H9 (cell line): ENCODE measurements at regions not wholly inside any gene's neighbourhood (a gene's known extent, or its start where the extent isn't known, plus 50 kb on each side); places are given as distances from the start of the nearest gene placed in this dataset.

ENCODE experiments used
- DNase-seq: peaks from one replicate; pipeline ENCODE4 v3.0.0-alpha.2; 2017
- H2AFZ ChIP-seq: one replicate; pipeline ENCODE4 v1.6.1; 2013; ENCODE audit warnings: mild to moderate bottlenecking, low read length, control low read depth, moderate library complexity
- H2AK5ac ChIP-seq: 2 replicates; pipeline ENCODE4 v1.6.1; 2013; ENCODE audit warnings: low read length, control low read depth, mixed read lengths; ENCODE audit not compliant: insufficient read length
- H2BK120ac ChIP-seq: one replicate; pipeline ENCODE4 v1.6.1; 2013; ENCODE audit warnings: low read depth, mild to moderate bottlenecking, low read length, control low read depth, inconsistent platforms; ENCODE audit not compliant: poor library complexity, severe bottlenecking
- H2BK12ac ChIP-seq: 2 replicates; pipeline ENCODE4 v1.6.1; 2013; ENCODE audit warnings: low read length, control low read depth, mixed read lengths, low read depth; ENCODE audit not compliant: insufficient read length
- H2BK15ac ChIP-seq: 2 replicates; pipeline ENCODE4 v1.6.1; 2013; ENCODE audit warnings: low read depth, low read length, control low read depth
- H2BK20ac ChIP-seq: one replicate; pipeline ENCODE4 v1.6.1; 2013; ENCODE audit warnings: low read depth, mild to moderate bottlenecking, low read length, control low read depth, inconsistent platforms; ENCODE audit not compliant: poor library complexity, severe bottlenecking
- H2BK5ac ChIP-seq: 2 replicates; pipeline ENCODE4 v1.6.1; 2013; ENCODE audit warnings: low read length, control low read depth, mixed read lengths; ENCODE audit not compliant: insufficient read length
- H3K14ac ChIP-seq: 2 replicates; pipeline ENCODE4 v1.6.1; 2013; ENCODE audit warnings: low read length, control low read depth; ENCODE audit not compliant: insufficient read depth
- H3K18ac ChIP-seq: 2 replicates; pipeline ENCODE4 v1.6.1; 2013; ENCODE audit warnings: low read depth, mild to moderate bottlenecking, mixed read lengths, low read length, control low read depth; ENCODE audit not compliant: insufficient read length
- H3K23ac ChIP-seq: 2 replicates; pipeline ENCODE4 v1.6.1; 2013; ENCODE audit warnings: low read length, control low read depth, mixed read lengths, low read depth; ENCODE audit not compliant: insufficient read length
- H3K23me2 ChIP-seq: 2 replicates; pipeline ENCODE4 v1.6.1; 2013; ENCODE audit warnings: low read depth, mild to moderate bottlenecking, mixed read lengths, low read length, control low read depth; ENCODE audit not compliant: insufficient read length, poor library complexity, severe bottlenecking
- H3K27ac ChIP-seq: 2 replicates; pipeline ENCODE4 v1.5.1; 2013; ENCODE audit warnings: low read length, control low read depth, mixed read lengths, low read depth; ENCODE audit not compliant: insufficient read length
- H3K27me3 ChIP-seq: 2 replicates; pipeline ENCODE4 v1.6.1; 2013; ENCODE audit warnings: low read length, control low read depth, inconsistent platforms; ENCODE audit not compliant: insufficient read depth
- H3K4ac ChIP-seq: 2 replicates; pipeline ENCODE4 v1.6.1; 2013; ENCODE audit warnings: low read depth, mild to moderate bottlenecking, control low read depth, inconsistent platforms, low read length, moderate library complexity
- H3K4me1 ChIP-seq: 2 replicates; pipeline ENCODE4 v1.6.1; 2013; ENCODE audit warnings: low read length, control low read depth, inconsistent platforms; ENCODE audit not compliant: insufficient read depth
- H3K4me2 ChIP-seq: 2 replicates; pipeline ENCODE4 v1.6.1; 2013; ENCODE audit warnings: low read length, control low read depth, mixed read lengths; ENCODE audit not compliant: insufficient read length, insufficient read depth
- H3K56ac ChIP-seq: 2 replicates; pipeline ENCODE4 v1.6.1; 2013; ENCODE audit warnings: low read depth, mild to moderate bottlenecking, mixed read lengths, low read length, control low read depth; ENCODE audit not compliant: insufficient read length
- H3K79me1 ChIP-seq: 2 replicates; pipeline ENCODE4 v1.6.1; 2013; ENCODE audit warnings: low read depth, mild to moderate bottlenecking, moderate library complexity, low read length, control low read depth, inconsistent platforms; ENCODE audit not compliant: insufficient read depth, poor library complexity, severe bottlenecking
- H3K79me2 ChIP-seq: 2 replicates; pipeline ENCODE4 v1.6.1; 2013; ENCODE audit warnings: low read length, control low read depth, inconsistent platforms; ENCODE audit not compliant: insufficient read depth
- H3K9ac ChIP-seq: 2 replicates; pipeline ENCODE4 v1.6.1; 2013; ENCODE audit warnings: low read length, control low read depth, mixed read lengths; ENCODE audit not compliant: insufficient read length; ENCODE audit errors: extremely low read depth
- H3K9me3 ChIP-seq: one replicate; pipeline ENCODE4 v1.6.1; 2013; ENCODE audit warnings: low read depth, low read length, inconsistent platforms; ENCODE audit not compliant: control insufficient read depth
- H3T11ph ChIP-seq: one replicate; pipeline ENCODE4 v1.6.1; 2013; ENCODE audit warnings: mild to moderate bottlenecking, low read length, control low read depth, inconsistent platforms
- H4K20me1 ChIP-seq: one replicate; pipeline ENCODE4 v1.6.1; 2013; ENCODE audit not compliant: control insufficient read depth, insufficient read length, insufficient read depth
- H4K5ac ChIP-seq: 2 replicates; pipeline ENCODE4 v1.6.1; 2013; ENCODE audit warnings: low read depth, mild to moderate bottlenecking, mixed read lengths, low read length, control low read depth; ENCODE audit not compliant: insufficient read length
- H4K8ac ChIP-seq: replicated peaks from 2 replicates; pipeline ENCODE4 v1.6.1; 2013; ENCODE audit warnings: low read length, control low read depth, mixed read lengths, low read depth; ENCODE audit not compliant: insufficient read length
- H4K91ac ChIP-seq: 2 replicates; pipeline ENCODE4 v1.6.1; 2013; ENCODE audit warnings: low read depth, mild to moderate bottlenecking, moderate library complexity, mixed read lengths, low read length, control low read depth; ENCODE audit not compliant: insufficient read length
- H3K27ac Mint-ChIP-seq, 3 experiments: 2 replicates in 2 of 3; 3 replicates in 1 of 3; pipeline ENCODE4 v1.8.0; 2020 to 2021; ENCODE audit warnings: mixed read lengths in 3 of 3, mild to moderate bottlenecking in 1 of 3, moderate library complexity in 1 of 3
- H3K27me3 Mint-ChIP-seq: 2 replicates; pipeline ENCODE4 v1.8.0; 2021; ENCODE audit warnings: low read depth, mild to moderate bottlenecking, moderate library complexity, mixed read lengths
- H3K36me3 Mint-ChIP-seq, 3 experiments: 2 replicates in 2 of 3; 3 replicates in 1 of 3; pipeline ENCODE4 v1.8.0; 2020 to 2021; ENCODE audit warnings: low read depth in 3 of 3, mixed read lengths in 3 of 3; ENCODE audit not compliant: insufficient read depth in 1 of 3
- H3K4me1 Mint-ChIP-seq, 2 experiments: 2 replicates each; pipeline ENCODE4 v1.8.0; 2020; ENCODE audit warnings: mixed read lengths in 2 of 2
- H3K4me3 Mint-ChIP-seq, 2 experiments: 2 replicates in 1 of 2; 3 replicates in 1 of 2; pipeline ENCODE4 v1.8.0; 2020 to 2021; ENCODE audit warnings: mild to moderate bottlenecking in 2 of 2, mixed read lengths in 2 of 2, moderate library complexity in 1 of 2
- H3K9me3 Mint-ChIP-seq, 2 experiments: 2 replicates in 1 of 2; 3 replicates in 1 of 2; pipeline ENCODE4 v1.8.0; 2020; ENCODE audit warnings: mild to moderate bottlenecking in 2 of 2, mixed read lengths in 2 of 2, moderate library complexity in 1 of 2
- TF ChIP-seq, protein P1 (sequence below): fragments of 200-600 bp; sonication (generic); conservative IDR thresholded peaks from 3 replicates; pipeline ENCODE4 v1.8.0; 2021; ENCODE audit warnings: antibody characterized with exemption, mild to moderate bottlenecking

DNA sequence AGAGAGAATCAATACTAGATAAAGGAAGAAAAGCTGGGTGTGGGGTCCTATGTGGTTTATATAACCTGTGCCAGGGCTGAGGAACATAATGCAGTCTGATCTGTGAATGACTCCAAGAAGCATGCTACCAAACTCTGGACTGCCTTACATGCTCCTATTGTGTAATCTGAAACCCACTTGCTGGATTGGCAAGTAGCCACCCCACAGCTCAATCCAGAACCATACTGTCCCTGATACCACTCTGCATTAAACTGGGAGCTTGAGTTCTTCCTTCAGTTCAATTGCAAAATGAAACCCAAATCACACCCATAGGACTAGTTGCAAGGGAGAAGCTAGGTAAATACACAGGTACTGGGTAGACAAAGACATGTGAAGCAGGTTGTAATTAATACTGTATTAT is 115.4 kb upstream of the NEGR1 start:
- H3K18ac ChIP-seq: no peak overlapping the region
- H3K4me3 Mint-ChIP-seq: no peak overlapping the region
- DNase-seq: no peak
- H3K4ac ChIP-seq: no peak overlapping the region
- no peak overlapping the region for H3K27ac ChIP-seq
- no peak overlapping the region for H4K91ac ChIP-seq
- no peaks in the 10 kb centered on the region for H3K4me1 ChIP-seq
- no peak overlapping the region for H3K56ac ChIP-seq
- no peak overlapping the region for H2BK5ac ChIP-seq
- H3K27me3 Mint-ChIP-seq: no peaks in the 10 kb centered on the region
- no peak overlapping the region for H2BK15ac ChIP-seq
- H3K79me1 ChIP-seq: no peaks in the 10 kb centered on the region
- H3K27me3 ChIP-seq: no peaks in the 10 kb centered on the region
- H3K9me3 ChIP-seq: no peaks in the 10 kb centered on the region
- no peak overlapping the region for H3T11ph ChIP-seq
- H3K23me2 ChIP-seq: no peaks in the 10 kb centered on the region
- H2BK20ac ChIP-seq: no peak overlapping the region
- H3K9ac ChIP-seq: no peak overlapping the region
- TF ChIP-seq, protein P1, sequence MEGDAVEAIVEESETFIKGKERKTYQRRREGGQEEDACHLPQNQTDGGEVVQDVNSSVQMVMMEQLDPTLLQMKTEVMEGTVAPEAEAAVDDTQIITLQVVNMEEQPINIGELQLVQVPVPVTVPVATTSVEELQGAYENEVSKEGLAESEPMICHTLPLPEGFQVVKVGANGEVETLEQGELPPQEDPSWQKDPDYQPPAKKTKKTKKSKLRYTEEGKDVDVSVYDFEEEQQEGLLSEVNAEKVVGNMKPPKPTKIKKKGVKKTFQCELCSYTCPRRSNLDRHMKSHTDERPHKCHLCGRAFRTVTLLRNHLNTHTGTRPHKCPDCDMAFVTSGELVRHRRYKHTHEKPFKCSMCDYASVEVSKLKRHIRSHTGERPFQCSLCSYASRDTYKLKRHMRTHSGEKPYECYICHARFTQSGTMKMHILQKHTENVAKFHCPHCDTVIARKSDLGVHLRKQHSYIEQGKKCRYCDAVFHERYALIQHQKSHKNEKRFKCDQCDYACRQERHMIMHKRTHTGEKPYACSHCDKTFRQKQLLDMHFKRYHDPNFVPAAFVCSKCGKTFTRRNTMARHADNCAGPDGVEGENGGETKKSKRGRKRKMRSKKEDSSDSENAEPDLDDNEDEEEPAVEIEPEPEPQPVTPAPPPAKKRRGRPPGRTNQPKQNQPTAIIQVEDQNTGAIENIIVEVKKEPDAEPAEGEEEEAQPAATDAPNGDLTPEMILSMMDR: no peak
- H4K5ac ChIP-seq: no peak overlapping the region
- no peaks in the 10 kb centered on the region for H3K36me3 Mint-ChIP-seq
- H4K8ac ChIP-seq: no peak overlapping the region
- H2BK12ac ChIP-seq: no peak overlapping the region
- no peak overlapping the region for H2AFZ ChIP-seq
- no peak overlapping the region for H3K23ac ChIP-seq
- 0 out of 2 replicates have a peak, but pooled peaks cover under 1% of the 10 kb centered on the region for H3K79me2 ChIP-seq
- no peaks in the 10 kb centered on the region for H3K9me3 Mint-ChIP-seq
- H3K27ac Mint-ChIP-seq: no peak overlapping the region; a peak in 1 of 7 replicates
- no peaks in the 10 kb centered on the region for H4K20me1 ChIP-seq
- H3K4me2 ChIP-seq: no peak overlapping the region
- 0 out of 4 replicates have a peak, but pooled peaks cover 0 to 3% of the 10 kb centered on the region in 2 experiments for H3K4me1 Mint-ChIP-seq
- H2BK120ac ChIP-seq: no peak overlapping the region
- no peak overlapping the region for H3K14ac ChIP-seq
- H2AK5ac ChIP-seq: no peak overlapping the region
